ENCODE measurements at regions not wholly inside any gene's neighbourhood (a gene's known extent, or its start where the extent isn't known, plus 50 kb on each side); places are given as distances from the start of the nearest gene placed in this dataset.
"Not testable (repeated sequence)": the region's sequence is repeated elsewhere in the genome, so short reads cannot be mapped to it uniquely, and the experiment has no call there.

DNA sequence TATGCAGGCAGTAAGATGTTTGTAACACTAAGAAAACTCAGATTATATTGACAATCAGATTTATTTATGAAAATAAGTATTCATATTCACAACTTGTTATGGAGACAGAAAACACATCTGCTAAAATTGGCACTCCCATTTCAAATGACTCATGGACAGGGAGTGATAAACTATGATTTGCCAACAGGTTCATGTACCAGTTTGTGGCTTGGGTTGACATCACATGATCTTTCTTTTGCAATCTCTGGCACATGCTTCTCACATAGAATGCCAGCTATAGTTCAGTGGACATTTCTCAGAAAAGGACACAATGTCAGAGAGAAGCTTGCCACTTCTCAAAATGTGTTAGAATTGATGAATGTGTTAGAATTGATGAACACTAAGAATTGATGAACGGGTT is 663.2 kb upstream of the ANKRD30A start:
- Histone ChIP-seq H3K27ac (ENCODE audit: low read depth in 2 of 2, low read length in 2 of 2) (no peak overlapping the region), H3K9ac (ENCODE audit: low read depth in 1 of 2, low read length in 2 of 2) (no peak overlapping the region), H3K4me3 (ENCODE audit: low read length in 2 of 2) (no peak overlapping the region), H3K4me1 (ENCODE audit: control insufficient read depth in 2 of 2, insufficient read depth in 2 of 2, low read length in 2 of 2) (no peaks in the 10 kb centered on the region), H3K27me3 (ENCODE audit: control insufficient read depth in 2 of 2, insufficient read depth in 2 of 2, low read length in 2 of 2) (no peaks in the 10 kb centered on the region), H3K9me3 (ENCODE audit: control insufficient read depth in 2 of 2, low read length in 2 of 2) (no peaks in the 10 kb centered on the region), H3K36me3 (ENCODE audit: control insufficient read depth in 2 of 2, insufficient read depth in 2 of 2, low read length in 2 of 2) (no peaks in the 10 kb centered on the region)

DNA sequence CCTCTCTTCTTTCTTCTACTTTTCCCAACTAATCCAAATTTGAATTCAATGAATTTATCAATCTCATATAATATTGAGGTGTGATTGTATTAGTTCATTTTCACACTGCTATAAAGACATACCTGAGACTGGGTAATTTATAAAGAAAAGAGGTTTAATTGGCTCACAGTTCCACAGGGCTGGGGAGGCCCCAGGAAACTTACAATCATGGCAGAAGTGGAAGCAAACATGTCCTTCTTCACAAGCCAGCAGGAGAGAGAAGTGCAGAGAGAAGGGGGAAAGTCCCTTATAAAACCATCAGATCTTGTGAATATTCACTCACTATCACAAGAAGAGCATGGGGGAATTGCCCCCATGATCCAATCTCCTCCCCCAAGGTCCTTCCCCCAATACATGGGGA is 667.0 kb upstream of the ANKRD30A start:
- H3K36me3 ChIP-seq (ENCODE audit: control insufficient read depth in 2 of 2, insufficient read depth in 2 of 2, low read length in 2 of 2); H3K9ac ChIP-seq (ENCODE audit: low read depth in 1 of 2, low read length in 2 of 2); H3K27me3 ChIP-seq (ENCODE audit: control insufficient read depth in 2 of 2, insufficient read depth in 2 of 2, low read length in 2 of 2); H3K27ac ChIP-seq (ENCODE audit: low read depth in 2 of 2, low read length in 2 of 2); H3K9me3 ChIP-seq (ENCODE audit: control insufficient read depth in 2 of 2, low read length in 2 of 2); H3K4me3 ChIP-seq (ENCODE audit: low read length in 2 of 2); H3K4me1 ChIP-seq (ENCODE audit: control insufficient read depth in 2 of 2, insufficient read depth in 2 of 2, low read length in 2 of 2): not testable (repeated sequence)

DNA sequence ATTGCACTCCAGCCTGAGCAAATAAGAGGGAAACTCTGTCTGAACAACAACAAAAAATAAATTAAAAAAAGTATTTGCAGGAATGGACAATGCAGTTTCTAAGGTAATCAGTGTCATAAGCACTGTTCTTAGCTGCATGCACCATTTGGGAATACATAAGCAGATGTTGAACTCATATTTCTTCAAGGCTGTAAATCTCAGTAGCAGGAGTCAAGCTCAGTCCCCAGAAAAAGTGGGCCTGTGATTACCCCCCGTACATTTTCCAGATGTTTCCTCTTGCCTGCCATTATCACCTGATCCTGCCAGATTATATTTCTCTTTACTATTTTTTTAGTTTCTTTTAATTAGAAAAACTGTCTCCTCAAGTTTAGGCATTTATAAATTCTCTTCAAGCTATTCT is 667.6 kb upstream of the ANKRD30A start:
- Histone ChIP-seq H3K36me3 (ENCODE audit: control insufficient read depth in 2 of 2, insufficient read depth in 2 of 2, low read length in 2 of 2) (no peaks in the 10 kb centered on the region), H3K27ac (ENCODE audit: low read depth in 2 of 2, low read length in 2 of 2) (no peak overlapping the region), H3K9ac (ENCODE audit: low read depth in 1 of 2, low read length in 2 of 2) (no peak overlapping the region), H3K4me1 (ENCODE audit: control insufficient read depth in 2 of 2, insufficient read depth in 2 of 2, low read length in 2 of 2) (no peaks in the 10 kb centered on the region), H3K9me3 (ENCODE audit: control insufficient read depth in 2 of 2, low read length in 2 of 2) (no peaks in the 10 kb centered on the region), H3K27me3 (ENCODE audit: control insufficient read depth in 2 of 2, insufficient read depth in 2 of 2, low read length in 2 of 2) (no peaks in the 10 kb centered on the region), H3K4me3 (ENCODE audit: low read length in 2 of 2) (no peak overlapping the region)

DNA sequence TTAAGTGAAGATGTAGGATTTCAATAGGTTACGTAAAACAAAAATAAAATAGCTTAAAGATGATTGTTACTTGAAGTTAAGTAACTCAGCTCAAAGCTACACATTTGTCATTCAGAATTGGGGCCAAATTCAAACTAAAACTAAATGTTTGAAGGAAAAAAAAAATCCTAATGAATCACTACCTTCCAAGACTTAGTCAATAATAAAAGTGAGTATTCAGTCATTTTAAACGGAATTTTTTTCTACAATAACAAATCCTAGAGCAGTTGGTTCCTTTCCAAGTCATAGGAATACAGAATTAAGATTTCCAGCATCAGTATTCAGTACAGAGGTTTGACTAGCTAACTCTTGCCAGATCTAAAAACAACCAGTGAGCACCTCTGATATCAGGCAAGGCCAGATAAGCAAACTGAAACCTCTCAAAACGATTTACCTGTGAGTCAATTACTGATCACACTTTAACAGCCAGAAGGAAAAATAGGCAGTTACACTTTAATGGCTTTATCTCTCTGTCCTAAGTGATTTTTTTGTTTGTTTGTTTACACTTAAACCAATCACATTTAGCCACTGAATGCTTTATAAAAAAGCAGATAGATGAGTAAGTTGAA is 669.8 kb upstream of the ANKRD30A start:
- Histone ChIP-seq H3K4me1 (ENCODE audit: control insufficient read depth in 2 of 2, insufficient read depth in 2 of 2, low read length in 2 of 2) (no peaks in the 10 kb centered on the region), H3K27ac (ENCODE audit: low read depth in 2 of 2, low read length in 2 of 2) (no peak overlapping the region), H3K4me3 (ENCODE audit: low read length in 2 of 2) (no peak overlapping the region)

DNA sequence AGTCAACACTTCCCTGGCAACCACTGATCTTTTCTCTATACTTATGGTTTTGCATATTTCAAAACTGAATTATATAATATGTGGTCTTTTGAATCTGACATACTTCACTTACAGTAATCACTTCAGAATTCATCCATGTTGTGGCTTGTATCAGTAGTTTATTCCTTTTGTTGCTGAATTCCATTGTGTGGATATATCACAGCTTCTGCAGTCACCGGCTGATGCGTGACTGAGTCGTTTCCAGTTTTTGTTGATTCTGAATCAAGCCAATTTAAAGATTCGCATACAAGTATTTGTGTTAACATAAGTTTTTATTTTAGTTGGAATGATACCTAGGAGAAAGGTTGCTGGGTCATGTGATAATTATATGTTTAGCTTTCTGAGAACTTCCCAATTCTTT is 672.5 kb upstream of the ANKRD30A start:
- Histone ChIP-seq H3K9ac (ENCODE audit: low read depth in 1 of 2, low read length in 2 of 2) (no peak overlapping the region), H3K27ac (ENCODE audit: low read depth in 2 of 2, low read length in 2 of 2) (no peak overlapping the region), H3K4me1 (ENCODE audit: control insufficient read depth in 2 of 2, insufficient read depth in 2 of 2, low read length in 2 of 2) (no peaks in the 10 kb centered on the region), H3K9me3 (ENCODE audit: control insufficient read depth in 2 of 2, low read length in 2 of 2) (peaks cover 0 to 3% of the 10 kb centered on the region in 2 donors), H3K27me3 (ENCODE audit: control insufficient read depth in 2 of 2, insufficient read depth in 2 of 2, low read length in 2 of 2) (no peaks in the 10 kb centered on the region), H3K36me3 (ENCODE audit: control insufficient read depth in 2 of 2, insufficient read depth in 2 of 2, low read length in 2 of 2) (no peaks in the 10 kb centered on the region), H3K4me3 (ENCODE audit: low read length in 2 of 2) (no peak overlapping the region)

More for the DNA sequence above, 669.8 kb upstream of the ANKRD30A start:
- no peak overlapping the region for H3K9ac ChIP-seq (ENCODE audit: low read depth in 1 of 2, low read length in 2 of 2)
- H3K9me3 ChIP-seq (ENCODE audit: control insufficient read depth in 2 of 2, low read length in 2 of 2), result no peaks in the 10 kb centered on the region
- H3K36me3 ChIP-seq (ENCODE audit: control insufficient read depth in 2 of 2, insufficient read depth in 2 of 2, low read length in 2 of 2), result no peaks in the 10 kb centered on the region
- H3K27me3 ChIP-seq (ENCODE audit: control insufficient read depth in 2 of 2, insufficient read depth in 2 of 2, low read length in 2 of 2), result no peaks in the 10 kb centered on the region

DNA sequence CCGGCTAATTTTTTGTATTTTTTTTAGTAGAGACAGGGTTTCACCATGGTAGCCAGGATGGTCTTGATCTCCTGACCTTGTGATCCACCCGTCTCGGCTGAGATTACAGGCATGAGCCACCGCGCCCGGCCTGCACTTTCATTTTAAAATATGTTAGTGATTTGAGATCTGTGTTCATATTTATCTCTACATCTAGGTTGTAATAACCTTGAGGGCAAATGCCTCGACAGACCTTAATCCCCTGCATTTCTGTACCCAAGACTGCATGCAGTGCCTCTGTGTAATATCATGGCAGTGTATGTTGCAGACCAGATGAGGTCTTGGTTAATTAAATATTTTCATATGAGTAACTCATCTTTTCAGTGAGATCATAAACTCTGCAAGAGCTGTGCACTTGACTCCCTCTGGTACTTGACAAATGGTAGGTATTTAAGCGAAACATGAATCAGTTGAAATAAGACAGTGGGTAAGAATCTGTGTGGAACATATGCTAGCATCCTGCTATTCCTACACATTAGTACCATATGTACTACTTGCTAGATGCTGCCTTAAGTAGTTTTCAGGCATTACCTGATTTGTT is 673.9 kb upstream of the ANKRD30A start:
- H3K27ac ChIP-seq (ENCODE audit: low read depth in 2 of 2, low read length in 2 of 2), result no peak overlapping the region

DNA sequence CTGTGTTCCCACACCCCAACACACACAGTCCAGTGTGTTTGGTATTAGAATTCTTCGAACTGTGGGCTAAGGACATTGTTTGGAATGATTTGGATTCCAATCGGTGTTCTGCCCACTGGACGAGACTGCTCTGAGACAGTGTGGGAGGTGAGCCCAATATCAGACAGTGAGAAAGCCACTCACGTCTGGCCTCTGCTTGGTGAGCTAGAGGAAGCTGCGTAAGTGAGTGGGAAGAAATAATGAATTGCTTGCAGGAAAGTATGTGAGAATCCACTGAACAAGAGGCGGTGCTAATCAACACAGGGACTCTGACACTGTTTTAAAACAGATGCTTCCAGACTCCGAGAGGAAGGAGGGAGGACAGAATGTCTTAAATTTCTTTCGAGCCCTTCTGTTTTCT is 675.0 kb upstream of the ANKRD30A start:
- no peak overlapping the region for H3K27ac ChIP-seq (ENCODE audit: low read depth in 2 of 2, low read length in 2 of 2)
- H3K4me1 ChIP-seq (ENCODE audit: control insufficient read depth in 2 of 2, insufficient read depth in 2 of 2, low read length in 2 of 2), result no peaks in the 10 kb centered on the region
- H3K27me3 ChIP-seq (ENCODE audit: control insufficient read depth in 2 of 2, insufficient read depth in 2 of 2, low read length in 2 of 2), result no peaks in the 10 kb centered on the region
- H3K4me3 ChIP-seq (ENCODE audit: low read length in 2 of 2), result no peak overlapping the region
- H3K36me3 ChIP-seq (ENCODE audit: control insufficient read depth in 2 of 2, insufficient read depth in 2 of 2, low read length in 2 of 2), result no peaks in the 10 kb centered on the region
- H3K9ac ChIP-seq (ENCODE audit: low read depth in 1 of 2, low read length in 2 of 2), result no peak overlapping the region
- peaks cover 0 to 3% of the 10 kb centered on the region in 2 donors for H3K9me3 ChIP-seq (ENCODE audit: control insufficient read depth in 2 of 2, low read length in 2 of 2)

More for the DNA sequence above, 673.9 kb upstream of the ANKRD30A start:
- Histone ChIP-seq H3K27me3 (ENCODE audit: control insufficient read depth in 2 of 2, insufficient read depth in 2 of 2, low read length in 2 of 2) (no peaks in the 10 kb centered on the region), H3K36me3 (ENCODE audit: control insufficient read depth in 2 of 2, insufficient read depth in 2 of 2, low read length in 2 of 2) (no peaks in the 10 kb centered on the region), H3K4me3 (ENCODE audit: low read length in 2 of 2) (no peak overlapping the region), H3K9ac (ENCODE audit: low read depth in 1 of 2, low read length in 2 of 2) (no peak overlapping the region), H3K4me1 (ENCODE audit: control insufficient read depth in 2 of 2, insufficient read depth in 2 of 2, low read length in 2 of 2) (no peaks in the 10 kb centered on the region), H3K9me3 (ENCODE audit: control insufficient read depth in 2 of 2, low read length in 2 of 2) (peaks cover 0 to 3% of the 10 kb centered on the region in 2 donors)

DNA sequence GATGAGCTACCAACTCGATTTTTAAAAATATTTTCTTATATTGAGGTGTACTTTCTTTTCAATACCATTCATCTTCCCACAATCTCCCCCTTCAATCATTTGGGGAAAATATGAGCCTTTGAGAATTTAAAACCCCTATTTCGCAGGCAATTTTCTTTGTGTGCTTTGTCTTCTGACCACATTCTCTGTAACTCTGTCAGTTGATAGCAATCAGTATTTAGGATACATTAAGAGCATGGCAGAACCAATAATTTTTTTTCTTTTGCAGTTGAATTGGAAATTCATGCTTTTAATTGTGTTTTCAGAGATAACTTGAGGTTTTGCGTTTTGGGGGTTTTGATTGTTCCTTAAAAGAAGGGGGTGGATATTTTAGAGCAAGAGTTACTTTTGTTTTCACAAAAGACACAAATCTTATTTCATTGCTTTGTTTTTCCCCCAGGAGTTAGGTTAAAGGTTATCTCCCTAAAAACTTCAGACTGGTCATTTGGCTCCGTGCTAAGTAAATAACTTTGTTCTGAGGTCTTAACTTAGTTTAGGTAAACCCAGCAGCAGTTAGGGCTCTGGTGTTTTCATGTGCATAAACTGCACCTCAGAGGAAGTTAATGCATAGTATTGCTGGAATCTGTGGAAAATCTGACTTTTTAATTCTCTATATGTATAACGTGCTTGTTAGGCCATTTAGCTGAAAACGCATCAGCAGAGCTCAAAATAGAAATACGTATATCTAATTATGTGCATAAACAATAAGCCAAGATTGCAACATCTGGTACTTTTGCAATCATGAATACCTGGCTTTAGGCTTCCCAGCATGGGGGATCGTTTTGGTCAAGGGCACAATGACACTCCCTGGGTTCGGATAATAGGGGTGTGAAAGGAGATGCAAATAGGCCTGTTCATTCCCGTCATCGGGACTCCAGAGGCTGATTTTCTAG is 676.4 kb upstream of the ANKRD30A start:
- no peaks in the 10 kb centered on the region for H3K36me3 ChIP-seq (ENCODE audit: control insufficient read depth in 2 of 2, insufficient read depth in 2 of 2, low read length in 2 of 2)

DNA sequence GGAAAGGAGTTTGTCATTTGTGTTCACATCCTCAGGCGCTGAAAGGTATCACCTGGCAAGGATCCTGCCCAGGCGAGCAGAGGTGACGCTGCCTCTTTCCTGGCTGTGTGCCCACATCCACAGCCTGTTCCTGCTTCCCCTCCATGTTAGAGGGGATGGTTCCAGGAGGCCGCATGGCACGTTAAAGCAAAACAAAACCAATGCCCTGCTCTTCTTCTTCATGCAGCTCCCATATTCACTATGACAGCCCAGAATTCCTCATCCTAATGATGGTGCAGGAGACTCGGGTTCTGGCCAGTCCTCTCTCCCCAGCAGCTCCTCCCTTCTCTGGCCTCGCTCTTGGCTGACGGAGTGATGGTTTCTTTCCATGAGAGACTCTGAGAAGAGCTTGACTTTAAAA is 678.5 kb upstream of the ANKRD30A start:
- H3K36me3 ChIP-seq (ENCODE audit: control insufficient read depth in 2 of 2, insufficient read depth in 2 of 2, low read length in 2 of 2), result no peaks in the 10 kb centered on the region
- no peak overlapping the region for H3K27ac ChIP-seq (ENCODE audit: low read depth in 2 of 2, low read length in 2 of 2)
- no peaks in the 10 kb centered on the region for H3K27me3 ChIP-seq (ENCODE audit: control insufficient read depth in 2 of 2, insufficient read depth in 2 of 2, low read length in 2 of 2)
- H3K9me3 ChIP-seq (ENCODE audit: control insufficient read depth in 2 of 2, low read length in 2 of 2), result peaks cover 0 to 3% of the 10 kb centered on the region in 2 donors
- H3K4me1 ChIP-seq (ENCODE audit: control insufficient read depth in 2 of 2, insufficient read depth in 2 of 2, low read length in 2 of 2), result no peaks in the 10 kb centered on the region
- no peak overlapping the region for H3K9ac ChIP-seq (ENCODE audit: low read depth in 1 of 2, low read length in 2 of 2)
- no peak overlapping the region for H3K4me3 ChIP-seq (ENCODE audit: low read length in 2 of 2)

More for the DNA sequence above, 676.4 kb upstream of the ANKRD30A start:
- Histone ChIP-seq H3K27me3 (ENCODE audit: control insufficient read depth in 2 of 2, insufficient read depth in 2 of 2, low read length in 2 of 2) (no peaks in the 10 kb centered on the region), H3K27ac (ENCODE audit: low read depth in 2 of 2, low read length in 2 of 2) (no peak overlapping the region), H3K4me3 (ENCODE audit: low read length in 2 of 2) (no peak overlapping the region), H3K4me1 (ENCODE audit: control insufficient read depth in 2 of 2, insufficient read depth in 2 of 2, low read length in 2 of 2) (no peaks in the 10 kb centered on the region), H3K9me3 (ENCODE audit: control insufficient read depth in 2 of 2, low read length in 2 of 2) (peaks cover 0 to 3% of the 10 kb centered on the region in 2 donors), H3K9ac (ENCODE audit: low read depth in 1 of 2, low read length in 2 of 2) (no peak overlapping the region)

DNA sequence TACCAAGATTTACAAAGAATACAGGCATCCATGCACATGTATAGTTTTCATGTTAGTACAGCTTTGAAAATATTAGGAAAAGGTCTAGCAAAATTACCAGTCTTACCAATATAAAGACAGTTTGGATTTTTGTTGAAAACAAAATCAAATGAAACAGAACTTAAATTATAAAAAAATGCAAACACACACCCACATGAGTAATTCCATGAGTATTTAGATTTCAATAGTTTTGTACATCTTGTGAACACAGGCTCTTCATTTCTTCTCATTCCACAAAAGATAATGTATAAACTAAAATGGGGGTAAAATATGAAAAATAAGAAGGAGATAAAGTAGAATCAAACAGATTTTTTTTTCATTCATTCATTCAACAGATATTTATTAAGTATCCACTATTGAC is 682.2 kb upstream of the ANKRD30A start:
- no peak overlapping the region for H3K9ac ChIP-seq (ENCODE audit: low read depth in 1 of 2, low read length in 2 of 2)
- H3K36me3 ChIP-seq (ENCODE audit: control insufficient read depth in 2 of 2, insufficient read depth in 2 of 2, low read length in 2 of 2), result no peaks in the 10 kb centered on the region
- H3K4me1 ChIP-seq (ENCODE audit: control insufficient read depth in 2 of 2, insufficient read depth in 2 of 2, low read length in 2 of 2), result no peaks in the 10 kb centered on the region
- H3K9me3 ChIP-seq (ENCODE audit: control insufficient read depth in 2 of 2, low read length in 2 of 2), result no peaks in the 10 kb centered on the region
- H3K27me3 ChIP-seq (ENCODE audit: control insufficient read depth in 2 of 2, insufficient read depth in 2 of 2, low read length in 2 of 2), result no peaks in the 10 kb centered on the region
- no peak overlapping the region for H3K4me3 ChIP-seq (ENCODE audit: low read length in 2 of 2)
- H3K27ac ChIP-seq (ENCODE audit: low read depth in 2 of 2, low read length in 2 of 2), result no peak overlapping the region
